ENCODE measurements at regions not wholly inside any gene's neighbourhood (a gene's known extent, or its start where the extent isn't known, plus 50 kb on each side); places are given as distances from the start of the nearest gene placed in this dataset.

DNA sequence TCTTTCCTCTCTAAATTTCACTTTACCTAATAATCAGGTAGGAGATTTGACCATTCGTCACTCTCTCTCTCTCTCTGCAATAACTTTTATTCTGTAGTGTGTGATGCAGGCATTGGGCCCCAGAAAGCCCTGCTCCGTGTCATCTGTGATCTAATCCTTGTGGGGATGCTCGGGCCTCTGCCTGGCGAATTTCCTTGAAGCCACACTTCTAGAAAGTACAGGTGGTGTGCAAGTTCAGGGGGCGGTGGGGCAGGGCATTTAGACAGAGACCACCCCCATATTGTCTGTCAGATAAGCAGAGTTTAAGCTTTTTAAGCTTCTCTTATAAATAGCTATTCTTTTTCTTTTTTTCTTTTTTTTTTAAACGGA lies 53.4 kb upstream of the GPR12 start:
- H3K4me1 ChIP-seq (replicated peaks in 1 of 4; ENCODE audit: control insufficient read depth in 3 of 4, insufficient read depth in 4 of 4, low read length in 3 of 4), result peaks cover 0 to 5% (median 2%) of the 10 kb centered on the region in 4 experiments; a peak in 3 of 7 replicates
- H4K8ac ChIP-seq (ENCODE audit: extremely low read depth, insufficient read depth, low read length), result no peak overlapping the region
- no peak overlapping the region for H2BK20ac ChIP-seq (ENCODE audit: low read length)
- no peak overlapping the region for H2AFZ ChIP-seq (ENCODE audit: low read length)
- no peak overlapping the region for H3K27ac ChIP-seq (ENCODE audit: low read depth, low read length)
- 75% methylated on average over 5 of the region's 6 CpGs; no CpG with 5 or more reads in 1 of the 2 experiments for WGBS, 2 experiments (ENCODE audit: extremely low coverage in 1 of 2, insufficient coverage in 1 of 2, insufficient read length in 1 of 2, insufficient replicate concordance in 2 of 2, low coverage in 1 of 2, low lambda C conversion rate in 2 of 2, missing lambda C conversion rate in 1 of 2)
- H4K91ac ChIP-seq (replicated peaks; ENCODE audit: insufficient read length, low read length), result no peak overlapping the region
- no peak overlapping the region for H3K4ac ChIP-seq (replicated peaks; ENCODE audit: insufficient read length, low read depth, low read length)
- TF ChIP-seq RXRA (IDR thresholded peaks at IDR 0.05; ENCODE audit: insufficient read depth, low read depth, low read length) (no peak), CBX5 (IDR thresholded peaks at IDR 0.05; ENCODE audit: low read depth, low read length) (no peak), CHD1 (IDR thresholded peaks at IDR 0.05; ENCODE audit: low read depth, low read length) (no peak), POLR2A (IDR thresholded peaks at IDR 0.05; ENCODE audit: control extremely low read depth in 1 of 2, low read depth in 2 of 2, low read length in 2 of 2) (no peak), ZNF274 (IDR thresholded peaks at IDR 0.05; ENCODE audit: borderline replicate concordance, extremely low read depth, low read length) (no peak), GABPA (IDR thresholded peaks at IDR 0.05; ENCODE audit: borderline replicate concordance, insufficient read depth, low read length) (no peak), SIRT6 (IDR thresholded peaks at IDR 0.05; ENCODE audit: low read length) (no peak), KDM1A (IDR thresholded peaks at IDR 0.05; ENCODE audit: borderline replicate concordance, low read length) (no peak), TCF12 (IDR thresholded peaks at IDR 0.05; ENCODE audit: low read depth, low read length) (no peak), CTBP2 (IDR thresholded peaks at IDR 0.05; ENCODE audit: borderline replicate concordance, insufficient read depth, insufficient read length, low read length) (no peak)
- no peak overlapping the region for H3K18ac ChIP-seq (ENCODE audit: extremely low read depth, low read length)
- no peak overlapping the region for H3K4me3 ChIP-seq (ENCODE audit: extremely low read depth in 1 of 4, insufficient read depth in 2 of 4, low read depth in 3 of 4, low read length in 4 of 4)
- H4K5ac ChIP-seq (ENCODE audit: insufficient read length, low read depth, low read length), result no peak overlapping the region
- no peak overlapping the region for H3K56ac ChIP-seq (replicated peaks; ENCODE audit: insufficient read length, low read depth, low read length)
- no peak overlapping the region for H2BK120ac ChIP-seq (replicated peaks; ENCODE audit: low read depth, low read length)
- H2BK15ac ChIP-seq (ENCODE audit: low read length), result no peak overlapping the region
- H2BK5ac ChIP-seq (ENCODE audit: low read depth, low read length), result no peak overlapping the region
- H3K36me3 ChIP-seq (ENCODE audit: control insufficient read depth in 2 of 4, insufficient read depth in 4 of 4, low read length in 3 of 4), result no peaks in the 10 kb centered on the region
- no peak for DNase-seq (ENCODE audit: low read depth in 1 of 2, low spot score in 2 of 2)
- no peak overlapping the region for H2BK12ac ChIP-seq (ENCODE audit: low read depth, low read length)
- no peak overlapping the region for H3K14ac ChIP-seq (ENCODE audit: insufficient read length)
- ChIA-PET CTCF (ENCODE audit: partially characterized antibody) (interaction anchor here (0.6 to 1.3 kb wide), 4 partner anchors 11 to 1299 kb away, joined by 3 read pairs; no protein-coding TSS in a partner anchor), POLR2A (ENCODE audit: partially characterized antibody) (no interaction called here)
- no peak for FAIRE-seq
- no peak overlapping the region for H3K23ac ChIP-seq (ENCODE audit: insufficient read length)
- no peak overlapping the region for H3K9ac ChIP-seq (replicated peaks in 1 of 4; ENCODE audit: extremely low read depth in 1 of 4, low read depth in 3 of 4, low read length in 3 of 4)
- no peaks in the 10 kb centered on the region; a peak in 1 of 7 replicates for H3K27me3 ChIP-seq (replicated peaks in 1 of 4; ENCODE audit: control insufficient read depth in 3 of 4, extremely low read depth in 1 of 4, insufficient read depth in 3 of 4, low read length in 3 of 4)
- H3K79me1 ChIP-seq (ENCODE audit: low read depth, low read length), result no peaks in the 10 kb centered on the region
- no peaks in the 10 kb centered on the region for H3K79me2 ChIP-seq (ENCODE audit: control insufficient read depth in 1 of 2, insufficient read depth in 2 of 2, low read length in 2 of 2)
- no peaks in the 10 kb centered on the region for H4K20me1 ChIP-seq (replicated peaks in 1 of 2; ENCODE audit: control insufficient read depth in 1 of 2, insufficient read depth in 2 of 2, low read length in 2 of 2)
- no peaks in the 10 kb centered on the region for H3K9me3 ChIP-seq (ENCODE audit: insufficient read depth in 2 of 2, low read depth in 1 of 2, low read length in 1 of 2)
- no peak overlapping the region for H2AK5ac ChIP-seq (ENCODE audit: low read depth, low read length)
- no peak overlapping the region for H3K4me2 ChIP-seq (ENCODE audit: insufficient read depth in 1 of 2, low read depth in 2 of 2, low read length in 2 of 2)
- H3K23me2 ChIP-seq (ENCODE audit: low read depth, low read length), result no peaks in the 10 kb centered on the region

Data from H1 (cell line).